B cell (primary cell): ENCODE measurements at regions not wholly inside any gene's neighbourhood (a gene's known extent, or its start where the extent isn't known, plus 50 kb on each side); places are given as distances from the start of the nearest gene placed in this dataset.

Experiments used
- ATAC-seq: fragments of 200-7000 bp; cut with Tn5 transposase; one replicate; pipeline ENCODE4 v1.10.0; 2021; ENCODE audit warnings: low read depth, mild to moderate bottlenecking, moderate number of reproducible peaks, moderate library complexity
- CTCF ChIA-PET: fragments of 350-600 bp; sonication (Branson Sonifier 250); formaldehyde crosslinking; loops from one replicate; lab custom pipeline; 2021; ENCODE audit warnings: antibody characterized with exemption, inconsistent platforms; lab: Charles Lee
- POLR2A ChIA-PET: fragments of 350-600 bp; sonication (Branson Sonifier 250); formaldehyde crosslinking; loops from one replicate; lab custom pipeline; 2021; ENCODE audit warnings: antibody characterized with exemption; lab: Charles Lee
- DNase-seq: peaks from one replicate; pipeline ENCODE4 v3.0.0; 2013
- H2AFZ ChIP-seq: 2 replicates; pipeline ENCODE4 v1.6.1; 2012; ENCODE audit warnings: mild to moderate bottlenecking, low read depth, low read length; ENCODE audit not compliant: insufficient read depth, poor library complexity, severe bottlenecking
- H3K27ac ChIP-seq, 2 donors: 1 replicate in 1 of 2; 2 replicates in 1 of 2; pipeline ENCODE4 v1.5.1; 2012 to 2013; ENCODE audit warnings: low read length in 2 of 2, mild to moderate bottlenecking in 2 of 2, moderate library complexity in 1 of 2
- H3K27me3 ChIP-seq, 4 experiments: fragments of 200-600 bp in 1 of 4; sonication (generic) in 1 of 4; replicated peaks in 1 of 4; 1 replicate in 2 of 4; 2 replicates in 2 of 4; pipeline versions ENCODE4 v1.6.1 to v1.7.0; 2013 to 2016; ENCODE audit warnings: low read length in 3 of 4, mild to moderate bottlenecking in 2 of 4, mixed read lengths in 1 of 4, moderate library complexity in 1 of 4; ENCODE audit not compliant: insufficient read depth in 4 of 4, control insufficient read depth in 3 of 4; ENCODE audit errors: control extremely low read depth in 1 of 4
- H3K36me3 ChIP-seq, 2 experiments: replicated peaks in 1 of 2; 1 replicate in 1 of 2; 2 replicates in 1 of 2; pipeline versions ENCODE4 v1.6.1 to v1.7.1; 2013; ENCODE audit warnings: low read length in 1 of 2; ENCODE audit not compliant: insufficient read depth in 2 of 2, control insufficient read depth in 1 of 2; ENCODE audit errors: control extremely low read depth in 1 of 2, extremely low read depth in 1 of 2
- H3K4me1 ChIP-seq, 2 donors: fragments of 200-600 bp in 1 of 2; sonication (generic) in 1 of 2; 1 replicate in 1 of 2; 2 replicates in 1 of 2; pipeline versions ENCODE4 v1.5.1 to v1.6.1; 2013 to 2017; ENCODE audit warnings: low read length in 2 of 2; ENCODE audit not compliant: control insufficient read depth in 2 of 2, insufficient read depth in 2 of 2
- H3K4me2 ChIP-seq: replicated peaks from 2 replicates; pipeline ENCODE3; 2012; ENCODE audit warnings: mild to moderate bottlenecking, low read depth, low read length; ENCODE audit not compliant: poor library complexity, severe bottlenecking
- H3K4me3 ChIP-seq, 5 experiments: fragments of 200-600 bp in 1 of 5; sonication (generic) in 1 of 5; 1 replicate in 3 of 5; 2 replicates in 2 of 5; pipeline versions ENCODE4 v1.5.1 to v1.7.0; 2011 to 2016; ENCODE audit warnings: low read length in 4 of 5, mild to moderate bottlenecking in 4 of 5, low read depth in 2 of 5, control low read depth in 1 of 5, moderate library complexity in 1 of 5; ENCODE audit not compliant: insufficient read depth in 1 of 5; ENCODE audit errors: control extremely low read depth in 1 of 5, extremely low read depth in 1 of 5
- H3K79me2 ChIP-seq: fragments of 200-600 bp; sonication (generic); one replicate; pipeline ENCODE4 v1.6.0; 2016; ENCODE audit warnings: low read length; ENCODE audit not compliant: control insufficient read depth, insufficient read depth
- H3K9ac ChIP-seq: fragments of 200-600 bp; sonication (generic); 2 replicates; pipeline ENCODE4 v1.6.1; 2017; ENCODE audit warnings: mild to moderate bottlenecking, low read length, moderate library complexity
- H3K9me3 ChIP-seq, 3 donors: one replicate each; pipeline versions ENCODE4 v1.6.1 to v1.7.1; 2013; ENCODE audit warnings: low read length in 2 of 3; ENCODE audit not compliant: control insufficient read depth in 2 of 3, insufficient read depth in 1 of 3; ENCODE audit errors: control extremely low read depth in 1 of 3
- H4K20me1 ChIP-seq: 2 replicates; pipeline ENCODE4 v1.6.0; 2012; ENCODE audit warnings: mild to moderate bottlenecking, low read length; ENCODE audit not compliant: insufficient read depth, control insufficient read depth, poor library complexity, severe bottlenecking
- H3K27ac Mint-ChIP-seq: one replicate; pipeline ENCODE4 v1.8.0; 2021; ENCODE audit warnings: mixed read lengths
- H3K27me3 Mint-ChIP-seq: one replicate; pipeline ENCODE4 v1.8.0; 2021; ENCODE audit warnings: mixed read lengths
- H3K4me1 Mint-ChIP-seq: one replicate; pipeline ENCODE4 v1.8.0; 2021; ENCODE audit warnings: mixed read lengths
- H3K4me3 Mint-ChIP-seq: one replicate; pipeline ENCODE4 v1.8.0; 2021; ENCODE audit warnings: mixed read lengths
- H3K9me3 Mint-ChIP-seq: one replicate; pipeline ENCODE4 v1.8.0; 2022; ENCODE audit warnings: mixed read lengths; ENCODE audit not compliant: insufficient read depth
- CTCF ChIP-seq: fragments of 200-600 bp; IDR thresholded peaks from one replicate; pipeline ENCODE4 v1.8.0; 2022; ENCODE audit warnings: antibody characterized with exemption, mild to moderate bottlenecking
- EZH2 ChIP-seq: IDR thresholded peaks from 2 replicates; pipeline ENCODE4 v1.6.1; 2012; ENCODE audit warnings: borderline replicate concordance, low read depth, mild to moderate bottlenecking, moderate library complexity, low read length; ENCODE audit not compliant: insufficient read depth, poor library complexity, severe bottlenecking
- WGBS: methylation state at CpG from one replicate; pipeline ENCODE4 v1.1.5; 2013; ENCODE audit warnings: missing lambda C conversion rate; ENCODE audit not compliant: insufficient coverage; 5-methylcytosine and 5-hydroxymethylcytosine counted together
- intact Hi-C: fragments of 100-400 bp; cut with micrococcal nuclease; formaldehyde crosslinking; loops from one replicate; pipeline ENCODE4 v1.10.0; 2022

GRCh38 chr3:111412656-111413055, 129.3 kb upstream of the CD96 start:
- Mint-ChIP-seq H3K9me3 (peaks cover 2% of the 10 kb centered on the region), H3K27me3 (peaks cover 9% of the 10 kb centered on the region), H3K4me3 (no peak overlapping the region), H3K27ac (no peak overlapping the region), H3K4me1 (peaks cover 7% of the 10 kb centered on the region)
- Histone ChIP-seq H3K4me2 (no peak overlapping the region), H3K27me3 (peaks cover 0 to 6% (median 0%) of the 10 kb centered on the region in 4 experiments), H4K20me1 (no peaks in the 10 kb centered on the region), H3K36me3 (no peaks in the 10 kb centered on the region), H3K79me2 (no peaks in the 10 kb centered on the region), H3K9me3 (peaks cover 0 to 2% (median 0%) of the 10 kb centered on the region in 3 donors), H3K4me1 (no peaks in the 10 kb centered on the region), H3K4me3 (no peak overlapping the region), H3K27ac (no peak overlapping the region), H3K9ac (no peak overlapping the region), H2AFZ (no peak overlapping the region)
- intact Hi-C loops: no loop called here
- TF ChIP-seq EZH2: no peak
- no peak for TF ChIP-seq CTCF
- DNase-seq: no peak
- 67% methylated on average over 1 of the region's 4 CpGs for WGBS
- ChIA-PET CTCF (no interaction called here), POLR2A (no interaction called here)
- no peak for ATAC-seq

GRCh38 chr3:111414531-111414930, 127.5 kb upstream of the CD96 start:
- ATAC-seq (no peak), DNase-seq (no peak)
- no peak overlapping the region for H3K27ac ChIP-seq
- no peak overlapping the region for H3K4me2 ChIP-seq
- Mint-ChIP-seq H3K4me3 (no peak overlapping the region), H3K4me1 (peaks cover 13% of the 10 kb centered on the region), H3K27ac (no peak overlapping the region), H3K9me3 (peaks cover 2% of the 10 kb centered on the region), H3K27me3 (peaks cover 17% of the 10 kb centered on the region)
- no peaks in the 10 kb centered on the region for H3K79me2 ChIP-seq
- H3K4me3 ChIP-seq: no peak overlapping the region
- POLR2A ChIA-PET: no interaction called here
- H3K4me1 ChIP-seq: peaks cover 5 to 8% of the 10 kb centered on the region in 2 donors
- H4K20me1 ChIP-seq: no peaks in the 10 kb centered on the region
- TF ChIP-seq CTCF (no peak), EZH2 (no peak)
- peaks cover 0 to 6% (median 0%) of the 10 kb centered on the region in 4 experiments for H3K27me3 ChIP-seq
- intact Hi-C loops: no loop called here
- no peak overlapping the region for H2AFZ ChIP-seq
- no peaks in the 10 kb centered on the region for H3K36me3 ChIP-seq
- CTCF ChIA-PET: no interaction called here
- peaks cover 0 to 2% (median 0%) of the 10 kb centered on the region in 3 donors for H3K9me3 ChIP-seq
- H3K9ac ChIP-seq: no peak overlapping the region
